Panc1 (cell line): ENCODE measurements at regions not wholly inside any gene's neighbourhood (a gene's known extent, or its start where the extent isn't known, plus 50 kb on each side); places are given as distances from the start of the nearest gene placed in this dataset.

ENCODE experiments used
- ATAC-seq: fragments of 200-7000 bp; cut with Tn5 transposase; 2 replicates; pipeline ENCODE4 v1.9.1; 2020; ENCODE audit warnings: mild to moderate bottlenecking, moderate library complexity
- BruUV-seq: library from RNA; stranded (reverse); fragments of 400-500 nt; replicated peaks from 2 replicates; lab custom pipeline; 2021; lab: Mats Ljungman, UMichigan
- CTCF ChIA-PET: fragments of 300-600 bp; sonication (Branson Sonifier 250); formaldehyde crosslinking; loops from one replicate; lab custom pipeline; 2022; ENCODE audit warnings: antibody characterized with exemption; lab: Charles Lee
- POLR2A ChIA-PET: fragments of 300-600 bp; sonication (Branson Sonifier 250); formaldehyde crosslinking; loops from one replicate; lab custom pipeline; 2022; ENCODE audit warnings: antibody characterized with exemption; lab: Charles Lee
- DNase-seq: peaks from one replicate; pipeline ENCODE4 v3.0.0-alpha.2; 2010; ENCODE audit warnings: low read depth, low spot score
- H3K27ac ChIP-seq: 2 replicates; pipeline ENCODE4 v1.5.1; 2011; ENCODE audit warnings: mild to moderate bottlenecking, low read length, inconsistent platforms
- H3K27me3 ChIP-seq: fragments of 200-500 bp; sonication (Bioruptor generic); 2 replicates; pipeline ENCODE4 v1.6.0; 2014; ENCODE audit warnings: low read length, inconsistent platforms; ENCODE audit not compliant: control insufficient read depth, insufficient read depth
- H3K36me3 ChIP-seq: fragments of 200-500 bp; sonication (Bioruptor generic); 2 replicates; pipeline ENCODE4 v1.5.1; 2014; ENCODE audit warnings: inconsistent platforms, mild to moderate bottlenecking, low read length, moderate library complexity; ENCODE audit not compliant: control insufficient read depth, insufficient read depth
- H3K4me1 ChIP-seq: 2 replicates; pipeline ENCODE4 v1.5.1; 2011; ENCODE audit warnings: inconsistent platforms, mild to moderate bottlenecking, low read length, moderate library complexity; ENCODE audit not compliant: control insufficient read depth, insufficient read depth
- H3K4me3 ChIP-seq, 2 experiments: 2 replicates each; pipeline ENCODE4 v1.5.1; 2011 to 2012; ENCODE audit warnings: low read depth in 2 of 2, low read length in 2 of 2, mild to moderate bottlenecking in 2 of 2, inconsistent platforms in 1 of 2, moderate library complexity in 1 of 2
- H3K9me3 ChIP-seq: fragments of 200-500 bp; sonication (Bioruptor generic); 2 replicates; pipeline ENCODE4 v1.5.1; 2014; ENCODE audit warnings: low read depth, mild to moderate bottlenecking, inconsistent platforms, low read length, moderate library complexity; ENCODE audit not compliant: control insufficient read depth, insufficient read depth
- CTCF ChIP-seq: fragments of 450-650 bp; IDR thresholded peaks from 2 replicates; pipeline ENCODE4 v1.5.1; 2017; ENCODE audit warnings: mild to moderate bottlenecking
- POLR2AphosphoS5 ChIP-seq: IDR thresholded peaks from 2 replicates; pipeline ENCODE4 v1.6.1; 2012; ENCODE audit warnings: mild to moderate bottlenecking, low read depth, low read length, moderate library complexity
- REST ChIP-seq, 2 experiments: IDR thresholded peaks; 2 replicates each; pipeline ENCODE4 v1.6.1; 2011 to 2012; ENCODE audit warnings: low read depth in 2 of 2, control low read depth in 1 of 2, low read length in 1 of 2, mild to moderate bottlenecking in 1 of 2, moderate library complexity in 1 of 2; ENCODE audit not compliant: insufficient read depth in 1 of 2
- SIN3A ChIP-seq: IDR thresholded peaks from 2 replicates; pipeline ENCODE4 v1.6.1; 2012; ENCODE audit warnings: low read depth, mild to moderate bottlenecking, low read length, moderate library complexity, borderline replicate concordance; ENCODE audit not compliant: insufficient read depth
- TCF7L2 ChIP-seq: IDR thresholded peaks from 2 replicates; pipeline ENCODE4 v1.6.1; 2011; ENCODE audit warnings: mild to moderate bottlenecking, low read depth, low read length, inconsistent platforms
- in situ Hi-C: cut with HindIII; loops from 2 replicates; pipeline ENCODE4 v1.10.0; 2016; ENCODE audit warnings: low sequenced_read_pairs, low pct_unique_long_range_greater_than_20kb
- intact Hi-C: fragments of 100-400 bp; cut with micrococcal nuclease; formaldehyde crosslinking; loops from one replicate; pipeline ENCODE4 v1.10.0; 2022; ENCODE audit not compliant: unreplicated experiment

GRCh38 chr7:34224281-34224680, 318.9 kb downstream of the BMPER start:
- TF ChIP-seq TCF7L2 (no peak), REST (IDR thresholded peaks at IDR 0.05; ENCODE audit: insufficient read depth in 1 of 2, low read depth in 2 of 2, low read length in 1 of 2) (no peak), POLR2AphosphoS5 (no peak), SIN3A (no peak), CTCF (no peak)
- H3K9me3 ChIP-seq: no peaks in the 10 kb centered on the region
- no peaks in the 10 kb centered on the region for H3K4me1 ChIP-seq
- ChIA-PET CTCF (no interaction called here), POLR2A (no interaction called here)
- H3K4me3 ChIP-seq: no peak overlapping the region
- ATAC-seq: no peak
- in situ Hi-C loops: no loop called here
- DNase-seq: no peak
- H3K27me3 ChIP-seq: no peaks in the 10 kb centered on the region
- no peak overlapping the region for H3K27ac ChIP-seq
- intact Hi-C loops: no loop called here
- BruUV-seq: no TSS peak
- no peaks in the 10 kb centered on the region for H3K36me3 ChIP-seq

DNA sequence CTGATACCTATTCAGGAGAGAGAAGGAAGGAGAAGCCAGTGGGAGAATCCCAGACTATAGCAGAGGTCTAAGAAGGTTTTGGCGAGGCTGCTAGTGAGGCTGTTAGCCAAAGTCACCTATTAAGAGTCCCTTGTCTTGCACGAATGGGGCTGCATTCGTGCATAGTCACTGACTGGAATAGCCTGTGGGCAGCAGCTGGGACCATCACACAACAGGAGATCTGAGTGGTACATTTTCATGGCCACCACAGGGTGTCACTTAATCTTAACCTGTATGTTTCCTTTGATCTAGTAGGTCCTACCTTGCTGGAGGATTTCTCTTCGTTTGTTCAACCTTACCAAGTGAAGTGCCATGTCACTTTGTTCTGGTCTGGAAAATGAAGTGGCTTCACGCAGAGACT, 319.9 kb downstream of the BMPER start:
- ChIA-PET CTCF (no interaction called here), POLR2A (no interaction called here)
- Histone ChIP-seq H3K9me3 (no peaks in the 10 kb centered on the region), H3K27ac (no peak overlapping the region), H3K4me3 (no peak overlapping the region), H3K4me1 (no peaks in the 10 kb centered on the region), H3K36me3 (no peaks in the 10 kb centered on the region), H3K27me3 (no peaks in the 10 kb centered on the region)
- in situ Hi-C loops (no loop called here), intact Hi-C loops (no loop called here)
- no peak for DNase-seq
- BruUV-seq: no TSS peak
- TF ChIP-seq REST (IDR thresholded peaks at IDR 0.05; ENCODE audit: insufficient read depth in 1 of 2, low read depth in 2 of 2, low read length in 1 of 2): no peak
- no peak for ATAC-seq
